ENCODE measurements at regions not wholly inside any gene's neighbourhood (a gene's known extent, or its start where the extent isn't known, plus 50 kb on each side); places are given as distances from the start of the nearest gene placed in this dataset.

- no peak overlapping the region for H3K27ac ChIP-seq (ENCODE audit: low read depth in 2 of 2, low read length in 1 of 2)
- no peak overlapping the region for H3K4me3 ChIP-seq (ENCODE audit: low read depth in 1 of 2, low read length in 2 of 2)
- no peaks in the 10 kb centered on the region for H3K27me3 ChIP-seq (ENCODE audit: control insufficient read depth in 1 of 2, insufficient read depth in 2 of 2, low read length in 2 of 2)
- H3K4me1 ChIP-seq (ENCODE audit: control insufficient read depth in 2 of 2, insufficient read depth in 2 of 2, low read length in 1 of 2), result peaks cover 0 to under 1% of the 10 kb centered on the region in 2 donors
- H3K9me3 ChIP-seq (ENCODE audit: control insufficient read depth in 2 of 2, insufficient read depth in 1 of 2, low read depth in 1 of 2, low read length in 1 of 2), result no peaks in the 10 kb centered on the region
- 86% methylated on average over 13 of the region's 13 CpGs for WGBS, 2 donors
- no peaks in the 10 kb centered on the region for H3K36me3 ChIP-seq (ENCODE audit: control insufficient read depth in 2 of 2, insufficient read depth in 2 of 2, low read length in 1 of 2)
Observed at GRCh38 chr11:116281173-116282160, 491.3 kb downstream of the BUD13 start.

- H3K9me3 ChIP-seq (ENCODE audit: control insufficient read depth in 2 of 2, insufficient read depth in 1 of 2, low read depth in 1 of 2, low read length in 1 of 2), result no peaks in the 10 kb centered on the region
- H3K4me3 ChIP-seq (ENCODE audit: low read depth in 1 of 2, low read length in 2 of 2), result no peak overlapping the region
- no peaks in the 10 kb centered on the region for H3K36me3 ChIP-seq (ENCODE audit: control insufficient read depth in 2 of 2, insufficient read depth in 2 of 2, low read length in 1 of 2)
- H3K27me3 ChIP-seq (ENCODE audit: control insufficient read depth in 1 of 2, insufficient read depth in 2 of 2, low read length in 2 of 2), result no peaks in the 10 kb centered on the region
- 56 to 58% methylated on average over 4 of the region's 4 CpGs for WGBS, 2 donors
- peaks cover 0 to 3% of the 10 kb centered on the region in 2 donors for H3K4me1 ChIP-seq (ENCODE audit: control insufficient read depth in 2 of 2, insufficient read depth in 2 of 2, low read length in 1 of 2)
- H3K27ac ChIP-seq (ENCODE audit: low read depth in 2 of 2, low read length in 1 of 2), result no peak overlapping the region
Observed at GRCh38 chr11:116279511-116279910, 493.3 kb downstream of the BUD13 start.

GRCh38 chr11:116278076-116278475 lies 494.7 kb downstream of the BUD13 start:
- Histone ChIP-seq H3K27ac (ENCODE audit: low read depth in 2 of 2, low read length in 1 of 2) (no peak overlapping the region), H3K36me3 (ENCODE audit: control insufficient read depth in 2 of 2, insufficient read depth in 2 of 2, low read length in 1 of 2) (no peaks in the 10 kb centered on the region), H3K4me3 (ENCODE audit: low read depth in 1 of 2, low read length in 2 of 2) (no peak overlapping the region), H3K9me3 (ENCODE audit: control insufficient read depth in 2 of 2, insufficient read depth in 1 of 2, low read depth in 1 of 2, low read length in 1 of 2) (no peaks in the 10 kb centered on the region), H3K4me1 (ENCODE audit: control insufficient read depth in 2 of 2, insufficient read depth in 2 of 2, low read length in 1 of 2) (peaks cover 0 to 3% of the 10 kb centered on the region in 2 donors), H3K27me3 (ENCODE audit: control insufficient read depth in 1 of 2, insufficient read depth in 2 of 2, low read length in 2 of 2) (no peaks in the 10 kb centered on the region)
- WGBS, 2 donors, result 77 to 91% methylated on average over 4 of the region's 4 CpGs

- Histone ChIP-seq H3K4me1 (ENCODE audit: control insufficient read depth in 2 of 2, insufficient read depth in 2 of 2, low read length in 1 of 2) (peaks cover 0 to 3% of the 10 kb centered on the region in 2 donors), H3K4me3 (ENCODE audit: low read depth in 1 of 2, low read length in 2 of 2) (peak overlapping the region in 1 of 2 donors; percentile 4), H3K36me3 (ENCODE audit: control insufficient read depth in 2 of 2, insufficient read depth in 2 of 2, low read length in 1 of 2) (no peaks in the 10 kb centered on the region), H3K9me3 (ENCODE audit: control insufficient read depth in 2 of 2, insufficient read depth in 1 of 2, low read depth in 1 of 2, low read length in 1 of 2) (no peaks in the 10 kb centered on the region), H3K27me3 (ENCODE audit: control insufficient read depth in 1 of 2, insufficient read depth in 2 of 2, low read length in 2 of 2) (no peaks in the 10 kb centered on the region), H3K27ac (ENCODE audit: low read depth in 2 of 2, low read length in 1 of 2) (no peak overlapping the region)
- WGBS, 2 donors, result 41% methylated on average over 40 of the region's 40 CpGs
Observed at GRCh38 chr11:116276051-116277044, 496.4 kb downstream of the BUD13 start.

GRCh38 chr11:116275635-116276034 lies 497.2 kb downstream of the BUD13 start:
- Histone ChIP-seq H3K9me3 (ENCODE audit: control insufficient read depth in 2 of 2, insufficient read depth in 1 of 2, low read depth in 1 of 2, low read length in 1 of 2) (no peaks in the 10 kb centered on the region), H3K27ac (ENCODE audit: low read depth in 2 of 2, low read length in 1 of 2) (no peak overlapping the region), H3K36me3 (ENCODE audit: control insufficient read depth in 2 of 2, insufficient read depth in 2 of 2, low read length in 1 of 2) (no peaks in the 10 kb centered on the region), H3K4me1 (ENCODE audit: control insufficient read depth in 2 of 2, insufficient read depth in 2 of 2, low read length in 1 of 2) (peaks cover 0 to 3% of the 10 kb centered on the region in 2 donors), H3K27me3 (ENCODE audit: control insufficient read depth in 1 of 2, insufficient read depth in 2 of 2, low read length in 2 of 2) (no peaks in the 10 kb centered on the region), H3K4me3 (ENCODE audit: low read depth in 1 of 2, low read length in 2 of 2) (no peak overlapping the region)
- WGBS, 2 donors, result 57 to 73% methylated on average over 5 of the region's 5 CpGs

- WGBS, 2 donors, result 75 to 79% methylated on average over 4 of the region's 4 CpGs
- Histone ChIP-seq H3K4me1 (ENCODE audit: control insufficient read depth in 2 of 2, insufficient read depth in 2 of 2, low read length in 1 of 2) (peaks cover 0 to 3% of the 10 kb centered on the region in 2 donors), H3K4me3 (ENCODE audit: low read depth in 1 of 2, low read length in 2 of 2) (no peak overlapping the region), H3K27ac (ENCODE audit: low read depth in 2 of 2, low read length in 1 of 2) (no peak overlapping the region), H3K9me3 (ENCODE audit: control insufficient read depth in 2 of 2, insufficient read depth in 1 of 2, low read depth in 1 of 2, low read length in 1 of 2) (no peaks in the 10 kb centered on the region), H3K27me3 (ENCODE audit: control insufficient read depth in 1 of 2, insufficient read depth in 2 of 2, low read length in 2 of 2) (no peaks in the 10 kb centered on the region), H3K36me3 (ENCODE audit: control insufficient read depth in 2 of 2, insufficient read depth in 2 of 2, low read length in 1 of 2) (no peaks in the 10 kb centered on the region)
Observed at GRCh38 chr11:116274521-116274920, 498.3 kb downstream of the BUD13 start.

- Histone ChIP-seq H3K36me3 (ENCODE audit: control insufficient read depth in 2 of 2, insufficient read depth in 2 of 2, low read length in 1 of 2) (no peaks in the 10 kb centered on the region), H3K4me3 (ENCODE audit: low read depth in 1 of 2, low read length in 2 of 2) (no peak overlapping the region), H3K27me3 (ENCODE audit: control insufficient read depth in 1 of 2, insufficient read depth in 2 of 2, low read length in 2 of 2) (no peaks in the 10 kb centered on the region), H3K9me3 (ENCODE audit: control insufficient read depth in 2 of 2, insufficient read depth in 1 of 2, low read depth in 1 of 2, low read length in 1 of 2) (no peaks in the 10 kb centered on the region), H3K27ac (ENCODE audit: low read depth in 2 of 2, low read length in 1 of 2) (no peak overlapping the region), H3K4me1 (ENCODE audit: control insufficient read depth in 2 of 2, insufficient read depth in 2 of 2, low read length in 1 of 2) (peaks cover 0 to 3% of the 10 kb centered on the region in 2 donors)
- 63 to 69% methylated on average over 8 of the region's 8 CpGs for WGBS, 2 donors
Observed at GRCh38 chr11:116272181-116272789, 500.5 kb downstream of the BUD13 start.

GRCh38 chr11:116271479-116271878 lies 501.3 kb downstream of the BUD13 start:
- H3K9me3 ChIP-seq (ENCODE audit: control insufficient read depth in 2 of 2, insufficient read depth in 1 of 2, low read depth in 1 of 2, low read length in 1 of 2), result no peaks in the 10 kb centered on the region
- 77 to 82% methylated on average over 6 of the region's 6 CpGs for WGBS, 2 donors
- no peaks in the 10 kb centered on the region for H3K27me3 ChIP-seq (ENCODE audit: control insufficient read depth in 1 of 2, insufficient read depth in 2 of 2, low read length in 2 of 2)
- no peak overlapping the region for H3K4me3 ChIP-seq (ENCODE audit: low read depth in 1 of 2, low read length in 2 of 2)
- peaks cover 0 to 2% of the 10 kb centered on the region in 2 donors for H3K4me1 ChIP-seq (ENCODE audit: control insufficient read depth in 2 of 2, insufficient read depth in 2 of 2, low read length in 1 of 2)
- H3K36me3 ChIP-seq (ENCODE audit: control insufficient read depth in 2 of 2, insufficient read depth in 2 of 2, low read length in 1 of 2), result no peaks in the 10 kb centered on the region
- no peak overlapping the region for H3K27ac ChIP-seq (ENCODE audit: low read depth in 2 of 2, low read length in 1 of 2)

GRCh38 chr11:116267146-116267545 lies 505.6 kb downstream of the BUD13 start:
- no peaks in the 10 kb centered on the region for H3K9me3 ChIP-seq (ENCODE audit: control insufficient read depth in 2 of 2, insufficient read depth in 1 of 2, low read depth in 1 of 2, low read length in 1 of 2)
- H3K4me1 ChIP-seq (ENCODE audit: control insufficient read depth in 2 of 2, insufficient read depth in 2 of 2, low read length in 1 of 2), result no peaks in the 10 kb centered on the region
- no peak overlapping the region for H3K27ac ChIP-seq (ENCODE audit: low read depth in 2 of 2, low read length in 1 of 2)
- H3K27me3 ChIP-seq (ENCODE audit: control insufficient read depth in 1 of 2, insufficient read depth in 2 of 2, low read length in 2 of 2), result no peaks in the 10 kb centered on the region
- H3K36me3 ChIP-seq (ENCODE audit: control insufficient read depth in 2 of 2, insufficient read depth in 2 of 2, low read length in 1 of 2), result no peaks in the 10 kb centered on the region
- H3K4me3 ChIP-seq (ENCODE audit: low read depth in 1 of 2, low read length in 2 of 2), result no peak overlapping the region
- WGBS, 2 donors, result 81 to 84% methylated on average over 5 of the region's 5 CpGs
